ENCODE measurements at regions not wholly inside any gene's neighbourhood (a gene's known extent, or its start where the extent isn't known, plus 50 kb on each side); places are given as distances from the start of the nearest gene placed in this dataset.

- no peak for DNase-seq
Observed at GRCh38 chr4:188839704-188840103, 700.5 kb downstream of the TRIML1 start.

GRCh38 chr4:188841523-188841922 lies 702.3 kb downstream of the TRIML1 start:
- no peak for DNase-seq

- no peak for DNase-seq
Observed at GRCh38 chr4:188854436-188854835, 715.2 kb downstream of the TRIML1 start.

DNA sequence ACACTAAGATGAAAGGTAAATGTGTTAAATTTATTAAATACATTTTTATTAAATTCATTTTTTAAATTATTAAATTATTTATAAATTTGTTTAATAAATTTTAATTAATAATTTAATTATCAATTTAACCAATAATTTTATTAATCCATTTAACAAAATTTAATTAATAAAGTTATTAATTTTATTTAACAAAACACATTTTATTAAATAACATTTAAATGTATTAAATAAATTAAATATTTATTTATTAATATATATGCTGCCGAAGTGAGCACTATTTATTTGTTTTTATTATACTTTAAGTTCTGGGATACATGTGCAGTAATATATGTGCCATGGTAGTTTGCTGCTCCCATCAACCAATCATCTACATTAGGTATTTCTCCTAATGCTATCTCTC lies 719.5 kb downstream of the TRIML1 start:
- no peak for DNase-seq

- no peak for DNase-seq
Observed at GRCh38 chr4:188864741-188865140, 725.5 kb downstream of the TRIML1 start.

DNA sequence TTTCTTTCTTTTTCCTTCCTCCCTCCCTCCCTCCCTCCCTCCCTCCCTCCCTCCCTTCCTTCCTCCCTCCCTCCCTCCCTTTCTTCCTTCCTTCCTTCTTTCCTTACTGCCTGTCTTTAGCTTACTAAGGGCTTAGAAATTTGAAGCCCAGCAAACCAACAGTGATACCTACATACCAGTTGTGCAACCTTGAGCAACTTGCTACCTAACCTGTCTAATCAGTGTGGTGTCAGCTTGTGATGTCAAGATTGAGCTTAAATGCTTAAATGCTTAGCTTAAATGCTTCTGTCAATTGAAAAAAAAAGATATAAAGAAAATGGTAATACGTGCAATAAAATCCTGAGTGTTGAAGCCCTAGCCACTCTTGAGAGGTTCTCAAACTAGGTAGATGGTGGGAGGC lies 728.6 kb downstream of the TRIML1 start:
- DNase-seq = no peak

GRCh38 chr4:188869581-188869980 lies 730.3 kb downstream of the TRIML1 start:
- no peak for DNase-seq

GRCh38 chr4:188872809-188873208 lies 733.6 kb downstream of the TRIML1 start:
- DNase-seq = no peak

DNA sequence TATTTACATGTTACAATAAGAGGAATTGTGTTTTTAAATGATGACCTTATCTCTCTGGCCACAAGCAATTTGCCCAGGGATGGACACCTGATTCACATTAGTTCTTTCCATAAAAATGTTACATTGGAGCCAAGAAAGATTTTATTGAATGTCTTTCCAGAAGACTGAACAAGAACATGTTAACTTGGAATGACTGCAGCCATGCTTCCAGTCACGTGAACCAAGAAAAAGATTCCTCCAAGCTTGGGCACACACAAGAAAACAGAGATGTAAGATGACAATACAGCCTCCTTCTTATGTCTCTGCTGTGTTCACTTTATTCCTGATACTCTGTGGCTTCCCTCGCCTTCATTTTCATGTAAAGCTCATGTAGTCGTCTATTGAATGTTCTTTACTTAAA lies 737.6 kb downstream of the TRIML1 start:
- DNase-seq = no peak

GRCh38 chr4:188879598-188879997 lies 740.4 kb downstream of the TRIML1 start:
- DNase-seq = no peak

DNA sequence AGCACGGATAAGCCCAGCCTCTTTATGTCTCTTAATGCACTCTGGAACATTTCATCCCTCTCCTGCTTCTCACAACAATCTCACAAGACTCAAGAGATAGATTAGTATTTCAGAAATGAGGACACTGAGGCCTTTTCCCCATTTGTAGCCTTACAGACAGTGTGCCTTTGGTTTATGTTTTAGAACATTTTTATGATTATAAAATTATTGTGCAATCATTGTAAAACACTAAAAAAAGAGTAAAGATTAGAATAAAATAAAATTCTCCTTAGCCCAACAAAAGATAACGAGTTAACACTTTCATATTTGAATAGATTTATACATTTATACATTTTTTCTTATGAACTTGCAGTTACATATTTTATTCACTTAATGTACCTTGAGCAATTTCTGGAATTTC lies 748.7 kb downstream of the TRIML1 start:
- DNase-seq = no peak

DNA sequence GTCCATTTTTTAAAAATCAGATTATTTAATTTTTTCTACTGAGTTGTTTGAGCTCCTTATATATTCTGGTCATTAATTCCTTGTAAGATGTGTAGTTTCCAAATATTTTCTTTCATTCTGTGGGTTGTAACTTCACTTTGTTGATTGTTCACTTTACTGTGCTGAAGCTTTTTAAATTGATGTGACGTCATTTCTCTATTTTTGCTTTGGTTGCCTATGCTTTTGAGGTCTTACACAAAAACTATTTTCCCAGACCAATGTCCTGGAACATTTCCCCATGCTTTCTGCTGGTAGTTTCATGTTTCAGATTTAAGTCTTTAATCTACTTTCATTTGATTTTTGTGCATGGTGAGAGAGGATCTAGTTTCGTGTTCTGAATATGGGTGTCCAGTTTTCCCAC lies 753.6 kb downstream of the TRIML1 start:
- no peak for DNase-seq

DNA sequence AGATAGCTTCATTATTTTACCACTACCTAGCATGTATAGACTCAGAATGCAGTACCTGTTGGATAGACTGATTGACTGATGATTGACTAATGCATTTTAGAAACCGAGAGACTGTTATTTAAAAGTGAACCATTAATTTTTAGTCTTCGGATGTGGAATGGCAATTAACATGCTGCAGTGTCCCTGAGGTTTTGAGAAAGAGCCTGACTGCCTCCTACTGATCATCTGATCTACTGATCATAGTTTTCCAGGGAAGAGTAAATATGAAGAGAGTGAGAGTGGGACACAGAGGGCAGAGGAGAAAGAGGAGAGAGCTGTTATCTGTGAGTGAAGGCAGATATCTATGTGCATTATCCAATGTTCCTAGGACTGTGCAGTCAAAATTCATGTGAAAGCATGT lies 764.7 kb downstream of the TRIML1 start:
- no peak for DNase-seq

- no peak for DNase-seq
Observed at GRCh38 chr4:188904617-188905016, 765.4 kb downstream of the TRIML1 start.

DNA sequence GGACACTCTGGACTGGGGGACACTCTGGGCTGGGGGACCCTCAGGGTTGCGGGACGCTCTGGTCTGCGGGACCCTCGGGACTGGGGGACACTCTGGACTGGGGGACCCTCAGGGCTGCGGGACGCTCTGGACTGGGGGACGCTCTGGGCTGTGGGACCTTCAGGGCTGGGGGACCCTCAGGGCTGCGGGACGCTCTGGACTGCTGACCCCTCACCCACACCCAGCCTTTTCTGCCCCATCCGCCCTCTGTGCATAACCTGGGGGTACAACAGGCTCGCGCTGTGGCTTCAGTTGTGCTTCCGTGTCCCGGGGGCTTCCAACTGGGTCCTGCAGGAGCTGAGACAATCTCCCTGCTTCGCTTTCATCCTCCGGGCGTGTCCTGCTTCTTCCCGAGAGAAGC lies 766.0 kb downstream of the TRIML1 start:
- DNase-seq = no peak

DNA sequence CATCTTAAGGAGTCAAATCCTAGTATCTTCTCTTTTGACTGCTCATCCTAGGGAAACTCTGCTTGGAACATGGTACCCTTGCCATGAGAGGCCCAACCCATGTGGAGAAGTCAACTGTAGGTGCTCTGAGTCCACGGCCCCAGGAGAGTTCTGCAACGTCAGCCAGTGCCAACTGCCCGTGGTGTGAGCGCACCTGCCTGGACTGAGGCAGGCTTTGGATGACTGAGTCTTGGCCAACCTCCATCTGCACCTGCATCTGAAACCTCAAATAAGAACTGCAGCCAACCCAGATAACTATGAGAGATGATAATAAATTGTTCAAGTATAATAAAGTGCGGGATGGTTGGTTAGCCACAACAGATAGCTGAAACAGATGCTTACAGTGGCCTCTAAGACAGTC lies 772.0 kb downstream of the TRIML1 start:
- no peak for DNase-seq

DNA sequence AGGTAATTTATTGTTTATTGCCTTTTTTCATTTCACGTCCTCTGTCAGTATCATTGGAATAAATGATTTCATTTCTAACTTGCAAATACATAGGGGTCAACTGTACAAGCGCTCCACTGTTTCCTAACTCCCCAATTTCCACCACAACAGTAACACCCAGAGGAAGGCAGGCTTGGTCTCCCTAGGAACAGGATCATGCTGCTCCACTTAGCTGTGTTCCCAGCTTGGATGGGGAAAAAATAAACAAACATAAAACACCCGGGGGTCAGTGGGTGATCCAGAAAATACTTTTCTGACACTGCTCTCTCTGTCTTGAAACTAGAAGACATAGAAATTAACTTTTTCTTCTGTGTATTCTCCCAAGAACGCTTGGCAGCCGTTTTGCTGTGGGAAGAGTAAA lies 772.5 kb downstream of the TRIML1 start:
- peak; percentile 17 for DNase-seq

DNA sequence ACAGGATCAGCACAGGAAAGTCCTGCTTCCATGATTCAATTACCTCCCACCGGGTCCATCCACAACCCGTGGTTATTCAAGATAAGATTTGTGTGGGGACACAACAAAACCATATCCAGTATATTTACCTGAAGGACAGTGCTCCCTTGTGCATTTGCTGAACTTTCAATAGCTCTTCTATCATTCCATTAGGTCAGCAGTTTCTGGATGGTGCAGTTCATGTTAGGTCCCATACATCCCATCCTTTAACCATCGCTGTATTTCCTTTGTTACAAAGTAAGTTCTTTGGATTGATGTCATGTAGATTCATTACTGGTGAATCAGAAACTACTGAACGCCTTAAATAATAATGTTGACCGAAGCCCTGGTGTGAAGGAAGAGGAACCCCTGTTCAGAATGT lies 775.9 kb downstream of the TRIML1 start:
- DNase-seq = no peak

DNA sequence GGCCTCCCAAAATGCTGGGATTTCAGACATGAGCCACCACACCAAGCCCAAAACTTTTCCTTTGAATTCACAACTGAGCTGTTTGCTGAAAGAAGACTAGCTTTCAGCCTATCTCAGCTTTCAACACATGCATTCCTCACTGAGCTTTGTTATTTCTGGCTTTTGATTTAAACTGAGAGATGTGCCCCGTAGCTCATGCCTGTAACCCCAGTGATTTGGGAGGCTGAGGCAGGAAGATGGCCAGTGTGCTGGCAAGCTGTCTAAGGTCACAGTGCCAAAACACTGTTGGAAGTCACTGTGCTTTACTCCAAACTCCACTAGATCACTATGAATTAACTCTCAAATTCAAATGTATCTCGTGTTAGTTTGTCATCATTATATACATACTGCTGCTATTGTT lies 779.5 kb downstream of the TRIML1 start:
- no peak for DNase-seq

DNA sequence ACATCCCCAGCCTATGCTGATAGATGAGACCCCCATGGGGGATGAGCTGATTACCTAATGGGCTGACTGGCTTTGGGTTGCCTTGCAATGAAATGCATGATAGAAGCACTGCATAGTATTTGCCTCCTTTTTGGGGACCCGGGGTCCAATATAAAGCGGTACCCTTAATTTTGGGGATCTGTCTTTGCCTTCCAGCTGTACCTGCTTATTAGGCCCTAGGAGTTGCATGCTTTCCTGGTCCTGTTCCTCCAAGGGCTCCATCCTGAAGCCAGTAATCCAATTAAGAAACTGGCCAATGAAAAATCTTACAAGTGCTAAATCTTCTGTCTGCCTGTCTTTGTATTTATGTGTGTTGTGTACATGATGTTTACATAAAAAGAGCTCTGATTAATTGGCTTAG lies 791.6 kb downstream of the TRIML1 start:
- no peak for DNase-seq

DNA sequence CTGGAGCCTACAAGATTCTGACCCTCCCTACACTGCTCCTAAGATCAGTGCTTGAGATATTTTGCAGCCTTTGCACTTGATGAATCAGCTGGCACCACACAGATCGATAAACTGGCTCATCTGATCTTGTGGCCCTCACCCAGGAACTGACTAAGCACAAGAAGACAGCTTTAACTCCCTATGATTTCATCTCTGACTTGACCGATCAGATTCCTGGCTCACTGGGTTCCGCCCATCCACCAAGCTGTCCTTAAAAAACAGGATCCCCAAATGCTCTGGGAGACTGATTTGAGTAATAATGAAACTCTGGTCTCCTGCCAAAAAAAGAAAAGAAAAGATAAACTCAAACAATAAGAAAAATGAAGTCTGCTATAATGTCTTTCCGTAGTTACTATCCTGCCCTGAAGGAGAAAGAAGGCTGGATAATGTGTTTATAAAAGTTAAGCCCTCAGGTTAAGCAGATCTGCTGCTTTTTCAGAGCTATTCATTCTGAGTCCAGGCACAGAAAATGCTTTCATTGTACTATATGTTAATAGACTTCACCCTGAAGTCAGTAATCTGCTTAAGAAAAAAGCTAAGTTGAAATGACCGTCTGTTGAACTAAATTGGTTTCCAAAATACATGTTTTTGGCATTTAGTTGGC lies 795.2 kb downstream of the TRIML1 start:
- DNase-seq = no peak

GRCh38 chr4:188941524-188942119 lies 802.4 kb downstream of the TRIML1 start:
- DNase-seq = peak; percentile 38

DNA sequence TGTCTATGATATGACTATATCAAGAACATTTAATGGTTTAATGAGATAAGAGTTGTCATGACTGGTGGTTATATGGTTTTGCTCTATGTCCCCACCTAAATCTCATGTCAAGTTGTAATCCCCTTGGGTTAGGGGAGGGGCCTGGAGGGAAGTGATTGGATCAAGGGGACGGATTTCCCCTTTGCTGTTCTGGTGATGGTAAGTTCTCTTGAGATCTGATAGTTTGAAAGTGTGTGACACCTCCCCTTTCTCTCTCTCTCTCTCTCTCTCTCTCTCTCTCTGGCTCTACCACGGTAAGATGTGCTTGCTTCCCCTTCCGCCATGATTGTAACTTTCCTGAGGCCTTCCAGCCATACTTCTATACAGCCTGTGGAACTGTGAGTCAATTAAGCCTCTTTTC lies 803.4 kb downstream of the TRIML1 start:
- no peak for DNase-seq

GRCh38 chr4:188949596-188949995 lies 810.4 kb downstream of the TRIML1 start:
- DNase-seq = no peak
